H9 (cell line): ENCODE measurements at regions not wholly inside any gene's neighbourhood (a gene's known extent, or its start where the extent isn't known, plus 50 kb on each side); places are given as distances from the start of the nearest gene placed in this dataset.
A peak's percentile ranks its signal among the peaks of the same experiment; 100 is the strongest.

ENCODE experiments used
- DNase-seq: peaks from one replicate; pipeline ENCODE4 v3.0.0-alpha.2; 2017
- H2AFZ ChIP-seq: one replicate; pipeline ENCODE4 v1.6.1; 2013; ENCODE audit warnings: mild to moderate bottlenecking, low read length, control low read depth, moderate library complexity
- H2AK5ac ChIP-seq: 2 replicates; pipeline ENCODE4 v1.6.1; 2013; ENCODE audit warnings: low read length, control low read depth, mixed read lengths; ENCODE audit not compliant: insufficient read length
- H2BK120ac ChIP-seq: one replicate; pipeline ENCODE4 v1.6.1; 2013; ENCODE audit warnings: low read depth, mild to moderate bottlenecking, low read length, control low read depth, inconsistent platforms; ENCODE audit not compliant: poor library complexity, severe bottlenecking
- H2BK12ac ChIP-seq: 2 replicates; pipeline ENCODE4 v1.6.1; 2013; ENCODE audit warnings: low read length, control low read depth, mixed read lengths, low read depth; ENCODE audit not compliant: insufficient read length
- H2BK15ac ChIP-seq: 2 replicates; pipeline ENCODE4 v1.6.1; 2013; ENCODE audit warnings: low read depth, low read length, control low read depth
- H2BK20ac ChIP-seq: one replicate; pipeline ENCODE4 v1.6.1; 2013; ENCODE audit warnings: low read depth, mild to moderate bottlenecking, low read length, control low read depth, inconsistent platforms; ENCODE audit not compliant: poor library complexity, severe bottlenecking
- H2BK5ac ChIP-seq: 2 replicates; pipeline ENCODE4 v1.6.1; 2013; ENCODE audit warnings: low read length, control low read depth, mixed read lengths; ENCODE audit not compliant: insufficient read length
- H3K14ac ChIP-seq: 2 replicates; pipeline ENCODE4 v1.6.1; 2013; ENCODE audit warnings: low read length, control low read depth; ENCODE audit not compliant: insufficient read depth
- H3K18ac ChIP-seq: 2 replicates; pipeline ENCODE4 v1.6.1; 2013; ENCODE audit warnings: low read depth, mild to moderate bottlenecking, mixed read lengths, low read length, control low read depth; ENCODE audit not compliant: insufficient read length
- H3K23ac ChIP-seq: 2 replicates; pipeline ENCODE4 v1.6.1; 2013; ENCODE audit warnings: low read length, control low read depth, mixed read lengths, low read depth; ENCODE audit not compliant: insufficient read length
- H3K23me2 ChIP-seq: 2 replicates; pipeline ENCODE4 v1.6.1; 2013; ENCODE audit warnings: low read depth, mild to moderate bottlenecking, mixed read lengths, low read length, control low read depth; ENCODE audit not compliant: insufficient read length, poor library complexity, severe bottlenecking
- H3K27ac ChIP-seq: 2 replicates; pipeline ENCODE4 v1.5.1; 2013; ENCODE audit warnings: low read length, control low read depth, mixed read lengths, low read depth; ENCODE audit not compliant: insufficient read length
- H3K27me3 ChIP-seq: 2 replicates; pipeline ENCODE4 v1.6.1; 2013; ENCODE audit warnings: low read length, control low read depth, inconsistent platforms; ENCODE audit not compliant: insufficient read depth
- H3K4ac ChIP-seq: 2 replicates; pipeline ENCODE4 v1.6.1; 2013; ENCODE audit warnings: low read depth, mild to moderate bottlenecking, control low read depth, inconsistent platforms, low read length, moderate library complexity
- H3K4me1 ChIP-seq: 2 replicates; pipeline ENCODE4 v1.6.1; 2013; ENCODE audit warnings: low read length, control low read depth, inconsistent platforms; ENCODE audit not compliant: insufficient read depth
- H3K4me2 ChIP-seq: 2 replicates; pipeline ENCODE4 v1.6.1; 2013; ENCODE audit warnings: low read length, control low read depth, mixed read lengths; ENCODE audit not compliant: insufficient read length, insufficient read depth
- H3K56ac ChIP-seq: 2 replicates; pipeline ENCODE4 v1.6.1; 2013; ENCODE audit warnings: low read depth, mild to moderate bottlenecking, mixed read lengths, low read length, control low read depth; ENCODE audit not compliant: insufficient read length
- H3K79me1 ChIP-seq: 2 replicates; pipeline ENCODE4 v1.6.1; 2013; ENCODE audit warnings: low read depth, mild to moderate bottlenecking, moderate library complexity, low read length, control low read depth, inconsistent platforms; ENCODE audit not compliant: insufficient read depth, poor library complexity, severe bottlenecking
- H3K79me2 ChIP-seq: 2 replicates; pipeline ENCODE4 v1.6.1; 2013; ENCODE audit warnings: low read length, control low read depth, inconsistent platforms; ENCODE audit not compliant: insufficient read depth
- H3K9ac ChIP-seq: 2 replicates; pipeline ENCODE4 v1.6.1; 2013; ENCODE audit warnings: low read length, control low read depth, mixed read lengths; ENCODE audit not compliant: insufficient read length; ENCODE audit errors: extremely low read depth
- H3K9me3 ChIP-seq: one replicate; pipeline ENCODE4 v1.6.1; 2013; ENCODE audit warnings: low read depth, low read length, inconsistent platforms; ENCODE audit not compliant: control insufficient read depth
- H3T11ph ChIP-seq: one replicate; pipeline ENCODE4 v1.6.1; 2013; ENCODE audit warnings: mild to moderate bottlenecking, low read length, control low read depth, inconsistent platforms
- H4K20me1 ChIP-seq: one replicate; pipeline ENCODE4 v1.6.1; 2013; ENCODE audit not compliant: control insufficient read depth, insufficient read length, insufficient read depth
- H4K5ac ChIP-seq: 2 replicates; pipeline ENCODE4 v1.6.1; 2013; ENCODE audit warnings: low read depth, mild to moderate bottlenecking, mixed read lengths, low read length, control low read depth; ENCODE audit not compliant: insufficient read length
- H4K8ac ChIP-seq: replicated peaks from 2 replicates; pipeline ENCODE4 v1.6.1; 2013; ENCODE audit warnings: low read length, control low read depth, mixed read lengths, low read depth; ENCODE audit not compliant: insufficient read length
- H4K91ac ChIP-seq: 2 replicates; pipeline ENCODE4 v1.6.1; 2013; ENCODE audit warnings: low read depth, mild to moderate bottlenecking, moderate library complexity, mixed read lengths, low read length, control low read depth; ENCODE audit not compliant: insufficient read length
- H3K27ac Mint-ChIP-seq, 3 experiments: 2 replicates in 2 of 3; 3 replicates in 1 of 3; pipeline ENCODE4 v1.8.0; 2020 to 2021; ENCODE audit warnings: mixed read lengths in 3 of 3, mild to moderate bottlenecking in 1 of 3, moderate library complexity in 1 of 3
- H3K27me3 Mint-ChIP-seq: 2 replicates; pipeline ENCODE4 v1.8.0; 2021; ENCODE audit warnings: low read depth, mild to moderate bottlenecking, moderate library complexity, mixed read lengths
- H3K36me3 Mint-ChIP-seq, 3 experiments: 2 replicates in 2 of 3; 3 replicates in 1 of 3; pipeline ENCODE4 v1.8.0; 2020 to 2021; ENCODE audit warnings: low read depth in 3 of 3, mixed read lengths in 3 of 3; ENCODE audit not compliant: insufficient read depth in 1 of 3
- H3K4me1 Mint-ChIP-seq, 2 experiments: 2 replicates each; pipeline ENCODE4 v1.8.0; 2020; ENCODE audit warnings: mixed read lengths in 2 of 2
- H3K4me3 Mint-ChIP-seq, 2 experiments: 2 replicates in 1 of 2; 3 replicates in 1 of 2; pipeline ENCODE4 v1.8.0; 2020 to 2021; ENCODE audit warnings: mild to moderate bottlenecking in 2 of 2, mixed read lengths in 2 of 2, moderate library complexity in 1 of 2
- H3K9me3 Mint-ChIP-seq, 2 experiments: 2 replicates in 1 of 2; 3 replicates in 1 of 2; pipeline ENCODE4 v1.8.0; 2020; ENCODE audit warnings: mild to moderate bottlenecking in 2 of 2, mixed read lengths in 2 of 2, moderate library complexity in 1 of 2
- WGBS: extraction: QIAGEN DNeasy Blood & Tissue Kit; methylation state at CpG from one replicate; pipeline ENCODE4 v1.1.7; 2013; ENCODE audit warnings: missing lambda C conversion rate, low lambda C conversion rate, mixed read lengths; ENCODE audit not compliant: insufficient read length; ENCODE audit errors: extremely low coverage; 5-methylcytosine and 5-hydroxymethylcytosine counted together
- TF ChIP-seq, protein P1 (sequence below): fragments of 200-600 bp; sonication (generic); conservative IDR thresholded peaks from 3 replicates; pipeline ENCODE4 v1.8.0; 2021; ENCODE audit warnings: antibody characterized with exemption, mild to moderate bottlenecking

DNA sequence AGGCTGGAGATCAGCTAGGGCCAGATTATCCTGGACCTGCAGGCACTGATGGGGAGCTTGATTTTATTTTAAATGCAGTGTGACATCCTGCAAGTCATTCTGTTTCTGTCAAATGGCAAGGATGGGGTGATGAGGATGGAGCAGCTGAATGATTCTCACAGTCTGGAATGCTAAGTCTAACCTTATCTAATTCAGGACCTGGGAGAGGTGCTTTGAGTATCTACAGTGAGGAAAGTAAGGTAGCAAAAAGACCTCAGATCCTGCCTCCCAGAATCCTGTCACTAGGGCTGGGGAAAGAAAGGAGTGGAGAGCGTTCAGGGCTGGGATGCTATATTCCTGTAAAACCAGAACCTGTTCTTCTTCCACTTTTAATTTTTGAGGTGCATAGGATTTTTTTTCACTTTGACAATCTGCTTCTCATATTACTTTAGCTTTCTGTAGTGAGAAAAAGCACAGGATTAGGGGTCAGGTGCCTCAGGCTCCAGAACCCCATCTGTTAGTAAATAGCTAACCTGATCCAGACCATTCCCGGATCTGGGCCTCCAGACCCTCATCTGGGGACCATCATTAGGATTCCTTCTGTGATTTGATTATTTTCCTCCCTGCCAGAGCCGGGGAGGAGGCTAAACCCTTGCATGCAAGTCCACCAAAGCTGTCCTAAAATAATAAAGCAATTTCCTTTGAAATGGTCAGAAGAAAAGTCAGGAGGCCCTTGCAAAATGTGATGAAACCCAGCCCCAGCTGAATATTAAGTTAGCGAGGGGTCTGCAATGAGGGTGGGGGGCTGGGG is 54.7 kb downstream of the ASCL1 start:
- Histone ChIP-seq H2BK20ac (no peak overlapping the region), H2BK120ac (no peak overlapping the region), H4K5ac (no peak overlapping the region), H3T11ph (no peak overlapping the region), H3K79me2 (no peaks in the 10 kb centered on the region), H3K27me3 (no peaks in the 10 kb centered on the region), H3K27ac (no peak overlapping the region), H2BK5ac (no peak overlapping the region), H3K79me1 (no peaks in the 10 kb centered on the region), H2BK15ac (no peak overlapping the region), H3K4ac (no peak overlapping the region), H3K4me1 (no peaks in the 10 kb centered on the region), H4K20me1 (no peaks in the 10 kb centered on the region), H2AFZ (no peak overlapping the region), H4K8ac (no peak overlapping the region), H3K14ac (no peak overlapping the region), H3K23ac (no peak overlapping the region), H3K23me2 (no peaks in the 10 kb centered on the region), H4K91ac (no peak overlapping the region), H3K56ac (no peak overlapping the region), H2AK5ac (no peak overlapping the region), H2BK12ac (no peak overlapping the region), H3K18ac (no peak overlapping the region), H3K9me3 (no peaks in the 10 kb centered on the region), H3K9ac (no peak overlapping the region), H3K4me2 (no peak overlapping the region)
- Mint-ChIP-seq H3K4me3 (peak overlapping the region in 1 of 2 experiments; percentile 3; a peak in 1 of 5 replicates), H3K27me3 (peaks cover 8% of the 10 kb centered on the region; the same call in 1 of the 2 replicates), H3K9me3 (no peaks in the 10 kb centered on the region), H3K36me3 (no peaks in the 10 kb centered on the region), H3K4me1 (peaks cover 13 to 26% of the 10 kb centered on the region in 2 experiments), H3K27ac (peak overlapping the region in 2 of 3 experiments; percentile 1 to 66; a peak in 2 of 7 replicates)
- TF ChIP-seq, protein P1, sequence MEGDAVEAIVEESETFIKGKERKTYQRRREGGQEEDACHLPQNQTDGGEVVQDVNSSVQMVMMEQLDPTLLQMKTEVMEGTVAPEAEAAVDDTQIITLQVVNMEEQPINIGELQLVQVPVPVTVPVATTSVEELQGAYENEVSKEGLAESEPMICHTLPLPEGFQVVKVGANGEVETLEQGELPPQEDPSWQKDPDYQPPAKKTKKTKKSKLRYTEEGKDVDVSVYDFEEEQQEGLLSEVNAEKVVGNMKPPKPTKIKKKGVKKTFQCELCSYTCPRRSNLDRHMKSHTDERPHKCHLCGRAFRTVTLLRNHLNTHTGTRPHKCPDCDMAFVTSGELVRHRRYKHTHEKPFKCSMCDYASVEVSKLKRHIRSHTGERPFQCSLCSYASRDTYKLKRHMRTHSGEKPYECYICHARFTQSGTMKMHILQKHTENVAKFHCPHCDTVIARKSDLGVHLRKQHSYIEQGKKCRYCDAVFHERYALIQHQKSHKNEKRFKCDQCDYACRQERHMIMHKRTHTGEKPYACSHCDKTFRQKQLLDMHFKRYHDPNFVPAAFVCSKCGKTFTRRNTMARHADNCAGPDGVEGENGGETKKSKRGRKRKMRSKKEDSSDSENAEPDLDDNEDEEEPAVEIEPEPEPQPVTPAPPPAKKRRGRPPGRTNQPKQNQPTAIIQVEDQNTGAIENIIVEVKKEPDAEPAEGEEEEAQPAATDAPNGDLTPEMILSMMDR: no peak
- WGBS: no CpG with 5 or more reads among the region's 4 CpGs
- DNase-seq: no peak
